Choroid plexus epithelial cell (primary cell): ENCODE measurements at regions not wholly inside any gene's neighbourhood (a gene's known extent, or its start where the extent isn't known, plus 50 kb on each side); places are given as distances from the start of the nearest gene placed in this dataset.

ENCODE experiments used
- DNase-seq: peaks from one replicate; pipeline ENCODE4 v3.0.0-alpha.2; 2010; ENCODE audit warnings: low read depth
- H3K4me3 ChIP-seq: 2 replicates; pipeline ENCODE4 v1.5.1; 2011; ENCODE audit warnings: low read depth, mild to moderate bottlenecking, control low read depth, low read length, moderate library complexity
- TF ChIP-seq, protein P1 (sequence below): conservative IDR thresholded peaks from 2 replicates; pipeline ENCODE4 v1.5.1; 2011; ENCODE audit warnings: low read depth, mild to moderate bottlenecking, control low read depth, inconsistent platforms, low read length, moderate library complexity

- TF ChIP-seq, protein P1, sequence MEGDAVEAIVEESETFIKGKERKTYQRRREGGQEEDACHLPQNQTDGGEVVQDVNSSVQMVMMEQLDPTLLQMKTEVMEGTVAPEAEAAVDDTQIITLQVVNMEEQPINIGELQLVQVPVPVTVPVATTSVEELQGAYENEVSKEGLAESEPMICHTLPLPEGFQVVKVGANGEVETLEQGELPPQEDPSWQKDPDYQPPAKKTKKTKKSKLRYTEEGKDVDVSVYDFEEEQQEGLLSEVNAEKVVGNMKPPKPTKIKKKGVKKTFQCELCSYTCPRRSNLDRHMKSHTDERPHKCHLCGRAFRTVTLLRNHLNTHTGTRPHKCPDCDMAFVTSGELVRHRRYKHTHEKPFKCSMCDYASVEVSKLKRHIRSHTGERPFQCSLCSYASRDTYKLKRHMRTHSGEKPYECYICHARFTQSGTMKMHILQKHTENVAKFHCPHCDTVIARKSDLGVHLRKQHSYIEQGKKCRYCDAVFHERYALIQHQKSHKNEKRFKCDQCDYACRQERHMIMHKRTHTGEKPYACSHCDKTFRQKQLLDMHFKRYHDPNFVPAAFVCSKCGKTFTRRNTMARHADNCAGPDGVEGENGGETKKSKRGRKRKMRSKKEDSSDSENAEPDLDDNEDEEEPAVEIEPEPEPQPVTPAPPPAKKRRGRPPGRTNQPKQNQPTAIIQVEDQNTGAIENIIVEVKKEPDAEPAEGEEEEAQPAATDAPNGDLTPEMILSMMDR: no peak
- H3K4me3 ChIP-seq: no peak overlapping the region
- no peak for DNase-seq
These were observed 161.3 kb upstream of the HNRNPA3 start for GRCh38 chr2:177051278-177051677.

DNA sequence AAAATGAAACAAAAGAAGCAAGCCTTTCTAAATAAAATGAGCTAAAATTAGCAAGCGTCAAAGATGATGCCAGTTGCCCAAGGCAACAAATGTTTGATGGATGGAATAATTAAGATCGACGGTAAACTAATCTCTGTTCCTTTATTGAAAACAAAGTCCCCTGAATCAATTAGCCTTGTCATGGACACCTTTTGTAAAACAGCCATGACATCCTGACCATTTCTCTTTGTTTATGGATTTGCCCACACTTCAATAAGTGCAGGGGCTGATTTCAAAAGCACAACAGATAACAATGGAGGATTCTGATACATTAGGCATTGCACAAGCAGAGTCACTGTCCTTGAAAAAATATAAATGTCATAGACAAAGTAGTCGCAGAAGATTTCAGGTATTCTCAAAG lies 160.1 kb upstream of the HNRNPA3 start:
- no peak for DNase-seq
- no peak overlapping the region for H3K4me3 ChIP-seq

GRCh38 chr2:177053038-177053437 lies 159.6 kb upstream of the HNRNPA3 start:
- DNase-seq: peak; percentile 11
- TF ChIP-seq, protein P1: no peak
- H3K4me3 ChIP-seq: no peak overlapping the region

More for the DNA sequence above, 160.1 kb upstream of the HNRNPA3 start:
- TF ChIP-seq, protein P1: no peak

DNA sequence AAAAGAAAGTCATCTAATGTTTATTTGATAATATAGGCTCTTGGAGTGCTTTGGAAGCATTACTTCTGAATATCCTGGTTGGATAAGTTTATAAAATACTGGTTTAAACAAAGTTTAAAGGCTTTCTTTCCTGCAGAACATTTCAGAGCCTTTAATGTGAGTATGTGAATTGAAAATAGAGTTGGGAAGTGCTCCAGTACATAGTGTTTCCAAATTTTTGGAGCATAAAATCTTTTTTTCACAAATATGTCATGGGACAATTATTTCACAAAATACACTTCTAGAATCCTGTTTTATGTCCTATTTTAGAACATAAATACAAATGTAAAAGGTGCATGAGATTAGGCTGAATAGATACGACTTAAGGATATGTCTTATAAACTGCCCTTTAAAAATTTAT lies 158.9 kb upstream of the HNRNPA3 start:
- no peak for DNase-seq
- H3K4me3 ChIP-seq: no peak overlapping the region
- TF ChIP-seq, protein P1: no peak

DNA sequence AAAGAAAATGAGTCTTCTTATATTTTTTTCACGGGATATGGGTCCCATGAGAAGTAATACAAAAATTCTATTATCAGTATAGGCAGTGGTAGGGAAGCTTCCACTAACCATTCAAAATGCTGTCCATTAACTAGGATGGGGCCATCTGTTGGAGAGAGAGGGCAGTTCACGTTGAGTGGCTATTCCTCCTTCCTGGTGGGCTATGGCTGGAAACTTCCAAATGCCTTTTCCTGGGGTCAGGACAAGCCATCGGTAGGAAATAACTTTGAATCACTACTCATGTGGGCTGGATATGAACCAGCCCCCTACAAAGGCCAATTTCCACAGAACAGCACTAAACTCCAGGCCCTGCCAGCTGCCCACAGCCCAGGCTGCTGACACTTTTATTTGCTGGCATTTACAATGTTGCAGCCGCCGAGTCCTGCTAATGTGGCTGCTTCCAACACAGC lies 156.1 kb upstream of the HNRNPA3 start:
- no peak overlapping the region for H3K4me3 ChIP-seq
- TF ChIP-seq, protein P1: peak; percentile 11
- DNase-seq: no peak

DNA sequence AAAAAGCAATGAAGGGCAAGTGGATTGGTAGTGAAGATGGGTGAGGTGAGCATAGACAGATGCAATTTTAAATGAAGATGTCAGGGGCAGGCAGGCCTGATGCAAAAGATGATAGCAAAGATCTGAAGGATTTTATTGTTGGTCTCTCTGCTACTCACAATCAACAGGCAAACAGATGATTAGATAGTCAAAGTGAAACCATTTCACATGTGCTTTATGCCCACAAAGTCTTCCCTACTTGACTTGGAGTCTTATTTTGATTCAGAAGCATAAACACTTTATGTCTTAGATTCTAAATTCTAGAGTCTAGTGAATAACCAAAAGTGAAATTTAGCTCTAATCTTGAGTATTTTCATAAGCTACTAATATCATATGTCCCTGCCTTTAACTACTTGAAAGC lies 153.8 kb upstream of the HNRNPA3 start:
- DNase-seq: no peak
- H3K4me3 ChIP-seq: no peak overlapping the region
- TF ChIP-seq, protein P1: no peak

DNA sequence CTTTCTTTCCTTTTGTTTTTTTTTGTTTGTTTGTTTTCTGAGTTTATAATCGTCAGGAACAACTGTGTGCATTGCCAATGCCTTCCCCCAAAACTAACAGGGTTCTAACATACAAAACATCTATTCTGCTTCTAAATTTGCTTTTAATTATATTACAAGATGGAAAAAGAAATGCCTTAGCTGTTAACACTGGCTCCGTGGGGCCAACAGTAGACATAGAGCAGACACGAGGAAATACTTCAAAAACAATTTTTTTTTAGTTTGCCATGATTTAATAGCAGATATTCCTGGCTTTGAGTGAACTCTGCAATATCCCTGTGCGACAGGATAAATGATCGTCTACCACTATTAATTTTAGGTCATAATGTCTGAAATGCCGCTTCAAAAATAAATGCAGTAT lies 153.3 kb upstream of the HNRNPA3 start:
- H3K4me3 ChIP-seq: no peak overlapping the region
- TF ChIP-seq, protein P1: no peak
- no peak for DNase-seq
